Endothelial cell of umbilical vein (primary cell): ENCODE measurements at regions not wholly inside any gene's neighbourhood (a gene's known extent, or its start where the extent isn't known, plus 50 kb on each side); places are given as distances from the start of the nearest gene placed in this dataset.

Experiments
- CTCF ChIP-seq, 2 donors: IDR thresholded peaks; 1 replicate in 1 of 2; 2 replicates in 1 of 2; pipeline ENCODE4 v1.5.1; 2011; ENCODE audit warnings: low read length in 2 of 2, mild to moderate bottlenecking in 2 of 2, moderate library complexity in 2 of 2, control low read depth in 1 of 2, inconsistent platforms in 1 of 2, low read depth in 1 of 2; ENCODE audit not compliant: insufficient read depth in 1 of 2; ENCODE audit errors: extremely low read depth in 1 of 2
- EZH2 ChIP-seq: IDR thresholded peaks from 2 replicates; pipeline ENCODE4 v1.6.1; 2012; ENCODE audit warnings: borderline replicate concordance, low read depth, mild to moderate bottlenecking, moderate library complexity, low read length, inconsistent platforms; ENCODE audit not compliant: severe bottlenecking
- GATA2 ChIP-seq: IDR thresholded peaks from 2 replicates; pipeline ENCODE4 v1.7.0; 2011; ENCODE audit warnings: low read depth, mild to moderate bottlenecking, moderate library complexity, mixed read lengths, low read length; ENCODE audit not compliant: insufficient read length, insufficient read depth
- MAX ChIP-seq: IDR thresholded peaks from 2 replicates; pipeline ENCODE4 v1.6.1; 2011; ENCODE audit not compliant: insufficient read depth, insufficient read length
- MYC ChIP-seq: IDR thresholded peaks from one replicate; pipeline ENCODE4 v1.6.1; 2011; ENCODE audit warnings: mild to moderate bottlenecking, low read depth, low read length
- POLR2A ChIP-seq: IDR thresholded peaks from 2 replicates; pipeline ENCODE4 v1.6.1; 2012; ENCODE audit warnings: low read depth, mild to moderate bottlenecking, control low read depth, low read length
- POLR2AphosphoS5 ChIP-seq: IDR thresholded peaks from 2 replicates; pipeline ENCODE4 v1.6.1; 2012; ENCODE audit warnings: low read depth, mild to moderate bottlenecking, control low read depth, low read length, moderate library complexity; ENCODE audit not compliant: insufficient read depth

GRCh38 chrX:42930071-42930470, 152.1 kb upstream of the PPP1R2C start:
- TF ChIP-seq CTCF (IDR thresholded peaks at IDR 0.05; ENCODE audit: extremely low read depth in 1 of 2, insufficient read depth in 1 of 2, low read depth in 1 of 2, low read length in 2 of 2) = no peak
- TF ChIP-seq EZH2 = no peak
- TF ChIP-seq POLR2A = no peak
- TF ChIP-seq MAX = no peak
- no peak for TF ChIP-seq GATA2
- TF ChIP-seq POLR2AphosphoS5 = no peak
- TF ChIP-seq MYC = no peak
